HG03571 (cell line): ENCODE measurements at regions not wholly inside any gene's neighbourhood (a gene's known extent, or its start where the extent isn't known, plus 50 kb on each side); places are given as distances from the start of the nearest gene placed in this dataset.
"Not testable (repeated sequence)": the region's sequence is repeated elsewhere in the genome, so short reads cannot be mapped to it uniquely, and the experiment has no call there.

Experiments
- ATAC-seq: cut with Tn5 transposase; IDR thresholded peaks from one replicate; pipeline ENCODE4 v1.9.1; 2021; ENCODE audit not compliant: unreplicated experiment

- ATAC-seq, result no peak
Measured at GRCh38 chr2:13652531-13653313, 936.0 kb downstream of the TRIB2 start.

DNA sequence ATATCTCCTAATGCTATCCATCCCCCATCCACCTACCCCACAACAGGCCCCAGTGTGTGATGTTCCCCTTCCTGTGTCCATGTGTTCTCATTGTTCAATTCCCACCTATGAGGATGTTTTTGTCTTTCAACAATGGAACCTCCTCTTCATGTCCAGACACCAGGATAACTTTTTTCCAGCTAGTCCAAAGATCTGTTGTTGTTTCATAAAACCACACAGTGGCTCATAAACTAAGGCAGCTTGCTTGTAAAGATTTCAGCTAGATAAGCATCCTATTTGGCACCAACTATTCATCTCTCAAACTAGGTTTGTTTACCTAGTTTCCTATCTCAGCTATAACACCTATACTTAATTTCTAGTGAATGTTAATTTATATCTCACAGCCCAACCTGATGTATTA is 937.7 kb downstream of the TRIB2 start:
- no peak for ATAC-seq

DNA sequence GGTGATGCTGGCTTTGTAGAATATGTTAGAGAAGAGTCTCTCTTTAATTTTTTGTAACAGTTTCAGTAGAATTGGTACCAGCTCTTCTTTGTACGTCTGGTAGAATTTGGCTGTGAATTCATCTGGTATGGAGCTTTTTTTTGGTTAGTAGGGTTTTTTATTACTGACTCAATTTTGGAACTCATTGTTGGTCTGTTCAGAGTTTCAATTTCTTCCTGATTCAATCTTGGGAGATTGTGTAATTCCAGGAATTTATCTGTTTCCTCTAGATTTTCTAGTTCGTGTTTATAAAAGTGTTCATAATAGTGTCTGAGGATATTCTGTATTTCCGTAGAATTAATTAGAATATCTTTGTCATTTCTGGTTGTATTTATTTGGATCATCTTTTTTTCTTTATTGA is 943.5 kb downstream of the TRIB2 start:
- no peak for ATAC-seq

DNA sequence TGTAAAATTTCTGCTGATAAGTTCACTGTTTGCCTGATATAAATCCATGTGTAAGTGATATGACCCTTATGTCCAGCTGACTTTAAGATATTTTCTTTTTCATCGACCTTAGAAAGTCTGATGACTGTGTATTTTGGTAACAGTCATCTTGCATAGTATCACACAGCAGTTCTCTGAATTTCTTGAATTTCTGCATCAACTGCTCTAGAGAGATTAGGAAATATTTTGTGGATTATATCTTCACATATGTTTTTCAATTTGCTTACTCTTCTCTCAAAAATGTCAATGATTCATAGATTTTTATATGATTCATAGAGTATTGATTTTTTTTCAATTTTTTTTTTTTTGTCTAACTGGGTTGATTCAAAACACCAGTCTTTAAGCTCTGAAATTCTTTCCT is 945.3 kb downstream of the TRIB2 start:
- ATAC-seq, result no peak

DNA sequence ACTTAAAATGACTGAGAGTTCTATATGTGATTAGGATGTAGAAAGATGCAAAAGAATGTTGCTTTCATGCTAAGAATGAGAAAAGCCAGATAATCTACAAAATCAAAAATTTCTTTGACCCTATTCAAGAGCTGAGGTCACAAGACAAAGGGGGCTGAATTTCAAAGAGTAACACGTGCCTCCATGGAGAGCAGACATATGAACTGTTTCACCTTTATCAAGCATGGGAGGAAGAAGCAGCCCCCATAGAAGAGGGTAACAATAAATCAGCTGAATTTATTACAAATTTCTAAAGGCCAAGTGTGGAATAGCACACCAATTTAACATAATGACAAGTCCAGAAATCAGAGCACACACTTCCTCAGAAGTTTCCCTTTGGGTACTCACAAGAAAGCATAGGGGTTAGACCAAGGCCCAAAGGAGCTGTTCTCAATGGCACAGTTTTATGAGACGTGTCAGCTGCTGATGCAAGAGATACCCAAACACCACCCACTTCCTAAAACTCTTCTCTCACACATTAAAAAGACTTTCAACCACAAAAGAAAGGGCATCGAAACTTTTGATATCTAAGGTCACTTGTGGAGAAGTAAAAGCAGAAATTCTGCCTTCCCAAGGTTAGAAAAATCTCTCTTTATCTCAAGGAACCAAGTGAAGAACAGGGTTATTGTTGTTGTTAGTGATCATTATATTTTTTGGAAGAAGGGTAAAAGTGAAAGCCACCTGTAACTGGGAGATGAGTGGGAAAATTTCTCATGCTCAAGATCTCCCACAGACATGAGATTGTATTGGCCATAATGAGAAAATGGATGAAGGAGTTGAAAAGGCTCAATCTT is 950.1 kb downstream of the TRIB2 start:
- ATAC-seq, result peak; percentile 89

DNA sequence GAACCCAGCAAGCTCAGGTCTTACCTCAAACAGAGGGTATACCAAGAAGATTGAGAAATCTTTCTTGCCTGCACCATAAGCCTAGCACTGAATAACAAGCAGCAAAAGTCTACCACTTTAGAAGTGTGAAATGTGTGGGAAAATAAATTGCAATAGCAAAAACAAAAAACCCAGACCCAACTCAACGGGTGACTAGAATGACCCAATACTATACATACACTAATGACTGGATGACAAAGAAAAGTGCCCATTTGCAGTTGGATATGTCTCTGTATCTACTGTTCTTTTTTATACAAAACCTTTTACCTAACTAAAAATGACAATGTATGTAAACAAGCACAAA is 950.6 kb downstream of the TRIB2 start:
- no peak for ATAC-seq

DNA sequence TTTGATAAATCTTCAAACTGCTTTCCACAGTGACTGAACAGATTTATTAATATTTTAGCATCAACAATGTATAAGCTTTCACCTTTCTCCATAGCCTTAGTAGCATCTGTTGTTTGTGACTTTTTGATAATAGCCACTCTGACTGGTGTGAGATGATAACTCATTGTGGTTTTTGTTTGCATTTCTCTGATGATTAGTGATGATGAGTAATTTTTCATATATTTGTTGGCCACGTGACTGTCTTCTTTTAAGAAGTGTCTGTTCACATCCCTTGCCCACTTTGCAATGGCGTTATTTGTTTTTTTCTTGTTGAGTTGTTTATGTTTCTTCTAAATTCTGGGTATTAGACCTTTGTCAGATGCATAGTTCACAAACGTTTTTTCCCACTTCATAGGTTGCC is 952.9 kb downstream of the TRIB2 start:
- ATAC-seq, result no peak

DNA sequence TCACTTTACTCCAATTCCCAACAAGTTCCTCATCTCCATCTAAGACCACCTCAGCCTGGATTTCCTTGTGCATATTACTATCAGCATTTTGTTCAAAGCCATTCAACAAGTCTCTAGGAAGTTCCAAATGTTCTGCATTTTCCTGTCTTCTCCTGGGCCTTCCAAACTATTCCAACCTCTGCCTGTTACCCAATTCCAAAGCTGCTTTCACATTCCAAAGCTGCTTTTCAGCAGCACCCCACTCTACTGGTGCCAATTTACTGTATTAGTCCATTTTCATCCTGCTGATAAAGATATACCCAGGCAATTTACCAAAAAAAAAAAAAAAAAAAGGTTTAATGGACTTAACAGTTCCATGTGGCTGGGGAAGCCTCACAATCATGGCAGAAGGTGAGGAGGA is 957.1 kb downstream of the TRIB2 start:
- not testable (repeated sequence) for ATAC-seq

DNA sequence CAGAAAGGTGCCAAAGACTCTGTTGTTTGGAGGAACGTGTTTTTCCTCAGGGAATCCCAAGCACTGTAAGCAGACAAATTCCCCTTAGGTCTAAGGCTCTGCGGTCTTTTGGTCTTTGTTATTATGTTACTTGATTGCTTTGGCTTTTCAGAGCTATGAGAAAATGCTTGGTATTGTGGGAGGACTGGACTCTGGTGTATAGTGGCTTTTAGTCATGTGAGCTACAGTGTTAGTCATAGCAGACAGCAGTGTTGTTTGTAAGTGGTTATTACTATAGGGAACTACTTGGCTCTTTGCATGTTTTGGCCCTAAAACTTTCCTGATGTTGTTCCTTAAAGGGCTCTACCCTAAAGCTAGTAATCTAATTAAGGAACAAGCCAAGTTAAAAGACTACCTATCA is 956.2 kb upstream of the LRATD1 start:
- ATAC-seq, result no peak

DNA sequence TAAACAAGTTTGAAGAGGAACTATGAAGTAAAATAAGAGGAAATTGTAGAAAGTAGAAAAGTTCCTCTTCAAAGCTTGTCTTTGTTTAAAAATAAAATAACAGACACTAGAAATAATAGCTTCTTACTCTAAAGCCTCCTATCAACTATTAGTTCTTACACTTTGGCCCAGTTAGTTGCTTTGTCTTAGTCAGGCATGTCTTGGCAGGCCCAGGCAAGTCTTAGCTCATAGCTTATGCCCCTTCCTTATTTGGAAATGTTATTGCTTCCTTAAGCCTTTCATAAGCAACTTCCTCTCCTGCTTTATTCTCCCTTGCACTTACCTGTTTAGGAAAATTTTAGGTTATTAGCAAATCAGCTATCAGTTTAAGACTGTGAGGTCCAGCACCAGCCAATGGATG is 950.6 kb upstream of the LRATD1 start:
- no peak for ATAC-seq

DNA sequence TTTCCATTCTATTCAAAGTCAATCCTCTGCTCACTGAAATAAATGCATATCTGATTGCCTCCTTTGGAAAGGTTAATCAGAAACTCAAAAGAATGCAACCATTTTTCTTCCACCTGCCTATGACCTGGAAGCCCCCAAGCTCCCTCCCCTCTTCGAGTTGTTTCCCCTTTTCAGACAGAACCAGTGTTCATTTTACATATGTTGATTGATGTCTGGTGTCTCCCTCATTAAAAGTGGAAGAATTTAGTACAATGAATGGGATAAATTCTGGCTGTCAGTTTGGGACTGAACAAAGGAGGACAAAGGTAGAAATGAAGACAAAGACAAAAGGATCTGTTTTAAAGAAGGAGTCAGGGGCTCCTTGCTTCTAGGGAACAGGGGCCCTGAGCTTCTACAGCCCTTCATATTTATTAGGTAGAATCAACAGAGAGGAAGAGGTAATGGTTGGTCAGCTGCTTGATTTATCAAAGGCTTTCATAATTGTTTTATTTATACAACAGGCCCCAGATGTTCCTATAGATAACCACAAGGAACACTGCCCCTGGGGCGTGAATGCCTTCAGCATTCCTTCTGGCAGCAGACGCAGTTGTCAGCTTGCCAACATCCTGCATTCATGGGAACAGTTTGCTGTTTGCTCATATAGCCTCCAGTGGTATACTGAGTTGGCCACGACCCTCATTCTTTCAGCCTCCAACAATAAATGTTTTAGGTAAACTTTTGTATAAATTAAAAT is 949.8 kb upstream of the LRATD1 start:
- ATAC-seq, result no peak

GRCh38 chr2:13686262-13686661 is 946.3 kb upstream of the LRATD1 start:
- peak; percentile 91 for ATAC-seq

GRCh38 chr2:13694673-13695072 is 937.8 kb upstream of the LRATD1 start:
- no peak for ATAC-seq

GRCh38 chr2:13696601-13697000 is 935.9 kb upstream of the LRATD1 start:
- no peak for ATAC-seq

DNA sequence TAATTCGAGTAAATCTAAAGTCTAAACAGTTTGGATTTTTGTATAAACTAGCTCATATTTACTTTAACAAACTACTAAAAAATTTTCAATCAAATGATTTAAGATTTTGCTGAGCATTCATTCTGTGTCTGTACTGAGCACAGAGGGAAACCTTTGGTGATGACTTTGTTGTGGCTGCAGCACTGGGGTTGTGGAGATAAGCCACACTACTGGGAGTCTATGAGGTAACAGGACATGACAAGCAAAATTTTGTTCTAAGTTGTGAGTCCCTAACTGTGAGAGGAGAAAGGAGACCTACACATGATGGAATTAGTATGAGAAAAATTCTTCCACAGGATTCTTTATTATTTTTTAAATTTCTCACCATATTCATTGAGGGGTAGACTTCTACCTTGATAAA is 933.7 kb upstream of the LRATD1 start:
- no peak for ATAC-seq

DNA sequence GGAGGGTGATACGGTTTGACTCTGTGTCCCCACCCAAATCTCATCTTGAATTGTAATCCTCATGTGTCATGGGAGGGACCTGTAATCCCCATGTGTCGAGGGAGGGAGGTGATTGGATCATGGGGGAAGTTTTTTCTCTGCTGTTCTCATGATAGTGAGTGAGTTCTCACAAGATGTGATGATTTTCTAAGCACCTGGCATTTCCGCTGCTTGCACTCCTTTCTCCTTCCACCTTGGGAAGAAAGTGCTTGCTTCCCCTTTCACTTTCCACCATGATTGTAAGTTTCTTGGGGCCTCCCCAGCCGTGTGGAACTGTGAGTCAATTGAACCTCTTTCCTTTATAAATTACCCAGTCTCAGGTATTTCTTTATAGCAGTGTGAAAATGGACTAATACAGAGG is 932.6 kb upstream of the LRATD1 start:
- not testable (repeated sequence) for ATAC-seq

DNA sequence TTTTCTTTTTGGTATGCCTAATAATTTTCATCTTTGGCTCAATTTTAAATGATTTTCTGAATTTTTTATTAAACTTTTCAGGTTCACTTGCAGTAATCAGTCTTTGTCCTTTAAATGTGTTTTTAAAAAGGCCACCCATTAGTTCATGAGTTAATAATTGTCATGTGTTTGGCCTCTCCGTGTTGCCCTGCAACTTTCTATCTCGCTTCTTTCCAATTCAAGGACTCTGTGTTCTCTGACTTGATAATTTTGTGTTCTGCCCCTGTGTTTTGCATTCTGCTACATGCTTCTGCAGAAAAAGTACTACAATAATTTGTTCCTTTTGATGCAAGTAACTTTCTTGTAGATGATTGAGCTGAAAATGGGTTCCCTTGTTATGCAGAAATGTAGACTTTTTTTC is 921.4 kb upstream of the LRATD1 start:
- no peak for ATAC-seq

DNA sequence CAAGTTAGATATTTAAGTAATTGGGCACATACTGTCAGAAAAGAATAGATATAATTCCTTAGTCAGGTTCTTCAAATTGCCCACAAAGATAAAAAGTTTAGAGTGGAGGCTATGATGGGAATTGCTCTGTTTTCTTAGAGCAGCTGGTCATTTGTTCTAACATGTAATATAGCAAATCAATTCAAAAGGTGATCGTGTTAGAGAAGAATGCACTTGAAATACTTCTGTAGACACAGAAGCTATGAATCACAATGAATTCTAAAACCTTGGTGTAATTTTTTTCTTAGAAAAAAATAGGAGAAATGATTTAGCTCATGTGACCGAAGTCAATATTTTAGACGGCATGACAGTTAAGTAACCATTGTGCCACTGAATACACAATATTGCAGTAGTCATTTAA is 918.1 kb upstream of the LRATD1 start:
- ATAC-seq, result no peak

DNA sequence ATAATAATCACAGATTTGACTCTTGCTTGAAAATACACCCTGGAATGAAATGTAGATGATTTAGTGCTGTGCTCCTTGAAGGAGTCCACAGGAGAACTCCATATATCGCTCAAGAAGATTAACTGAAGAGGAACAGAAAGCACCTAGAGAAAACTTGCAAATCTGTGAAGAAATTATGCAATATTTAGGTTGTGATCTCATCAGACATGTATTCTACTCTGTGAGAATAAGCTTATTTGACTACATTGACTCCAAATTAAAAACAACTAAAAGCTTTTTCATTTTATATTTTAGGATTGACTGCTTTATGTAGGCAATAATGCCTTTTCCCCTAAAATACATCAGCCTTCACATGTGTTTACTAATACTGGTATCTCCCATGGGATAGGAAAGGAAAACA is 906.6 kb upstream of the LRATD1 start:
- ATAC-seq, result no peak

GRCh38 chr2:13745330-13745729 is 887.2 kb upstream of the LRATD1 start:
- no peak for ATAC-seq

GRCh38 chr2:13751955-13752354 is 880.6 kb upstream of the LRATD1 start:
- no peak for ATAC-seq

- ATAC-seq, result no peak
Measured at GRCh38 chr2:13758412-13758811, 874.1 kb upstream of the LRATD1 start.
